HL-60 (cell line): ENCODE measurements at regions not wholly inside any gene's neighbourhood (a gene's known extent, or its start where the extent isn't known, plus 50 kb on each side); places are given as distances from the start of the nearest gene placed in this dataset.

ENCODE experiments used
- DNase-seq, 2 experiments: peaks; one replicate each; pipeline ENCODE4 v3.0.0-alpha.2; 2010 to 2020; ENCODE audit warnings: low read depth in 1 of 2, low spot score in 1 of 2
- H3K27ac ChIP-seq: fragments of 250-450 bp; sonication (Bioruptor Pico); replicated peaks from 2 replicates; pipeline ENCODE4 v1.5.1; 2020; ENCODE audit warnings: mild to moderate bottlenecking, moderate library complexity
- H3K27me3 ChIP-seq: fragments of 250-450 bp; sonication (Bioruptor Pico); 2 replicates; pipeline ENCODE4 v1.5.1; 2021; ENCODE audit warnings: mild to moderate bottlenecking, moderate library complexity; ENCODE audit not compliant: insufficient read depth, poor library complexity, severe bottlenecking
- H3K4me3 ChIP-seq: replicated peaks from 2 replicates; pipeline ENCODE4 v1.5.1; 2011; ENCODE audit warnings: mild to moderate bottlenecking, control low read depth, low read length; ENCODE audit not compliant: insufficient read depth
- GABPA ChIP-seq: IDR thresholded peaks from 2 replicates; pipeline ENCODE4 v1.6.1; 2012; ENCODE audit warnings: low read depth
- POLR2AphosphoS5 ChIP-seq: IDR thresholded peaks from 2 replicates; pipeline ENCODE4 v1.6.1; 2012; ENCODE audit warnings: low read depth
- SPI1 ChIP-seq: IDR thresholded peaks from 2 replicates; pipeline ENCODE4 v1.6.1; 2012; ENCODE audit warnings: low read depth, mild to moderate bottlenecking, borderline replicate concordance
- TF ChIP-seq, protein P1 (sequence below): IDR thresholded peaks from one replicate; pipeline ENCODE4 v1.5.1; 2011; ENCODE audit warnings: low read length, control low read depth, inconsistent platforms; ENCODE audit not compliant: insufficient read depth
- TF ChIP-seq, protein P2 (sequence below): IDR thresholded peaks from 2 replicates; pipeline ENCODE4 v1.6.1; 2012; ENCODE audit warnings: low read depth; ENCODE audit not compliant: insufficient replicate concordance

DNA sequence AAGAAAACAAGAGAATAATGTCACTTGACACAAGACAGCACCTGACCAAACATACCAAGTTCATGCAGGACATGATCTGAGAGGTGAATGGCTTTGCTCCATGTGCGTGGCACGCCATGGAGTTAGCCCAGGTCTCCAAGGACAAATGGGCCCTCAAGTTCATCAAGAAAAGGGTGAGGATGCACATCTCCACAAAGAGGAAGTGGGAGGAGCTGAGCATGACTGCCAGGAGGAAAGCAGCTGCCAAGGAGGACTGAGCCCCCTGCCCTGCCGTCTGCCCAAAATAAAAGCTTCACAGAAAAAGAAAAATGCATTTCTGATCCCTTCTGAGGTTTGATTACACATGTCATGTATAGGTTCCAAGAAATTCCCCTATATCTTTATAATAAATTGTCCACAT is 82.0 kb upstream of the TSHZ2 start:
- TF ChIP-seq, protein P1, sequence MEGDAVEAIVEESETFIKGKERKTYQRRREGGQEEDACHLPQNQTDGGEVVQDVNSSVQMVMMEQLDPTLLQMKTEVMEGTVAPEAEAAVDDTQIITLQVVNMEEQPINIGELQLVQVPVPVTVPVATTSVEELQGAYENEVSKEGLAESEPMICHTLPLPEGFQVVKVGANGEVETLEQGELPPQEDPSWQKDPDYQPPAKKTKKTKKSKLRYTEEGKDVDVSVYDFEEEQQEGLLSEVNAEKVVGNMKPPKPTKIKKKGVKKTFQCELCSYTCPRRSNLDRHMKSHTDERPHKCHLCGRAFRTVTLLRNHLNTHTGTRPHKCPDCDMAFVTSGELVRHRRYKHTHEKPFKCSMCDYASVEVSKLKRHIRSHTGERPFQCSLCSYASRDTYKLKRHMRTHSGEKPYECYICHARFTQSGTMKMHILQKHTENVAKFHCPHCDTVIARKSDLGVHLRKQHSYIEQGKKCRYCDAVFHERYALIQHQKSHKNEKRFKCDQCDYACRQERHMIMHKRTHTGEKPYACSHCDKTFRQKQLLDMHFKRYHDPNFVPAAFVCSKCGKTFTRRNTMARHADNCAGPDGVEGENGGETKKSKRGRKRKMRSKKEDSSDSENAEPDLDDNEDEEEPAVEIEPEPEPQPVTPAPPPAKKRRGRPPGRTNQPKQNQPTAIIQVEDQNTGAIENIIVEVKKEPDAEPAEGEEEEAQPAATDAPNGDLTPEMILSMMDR, result no peak
- peak; percentile 62 for TF ChIP-seq SPI1
- no peaks in the 10 kb centered on the region for H3K27me3 ChIP-seq
- H3K4me3 ChIP-seq, result no peak overlapping the region
- DNase-seq, result no peak
- no peak overlapping the region for H3K27ac ChIP-seq

- Histone ChIP-seq H3K27me3 (no peaks in the 10 kb centered on the region), H3K27ac (no peak overlapping the region), H3K4me3 (no peak overlapping the region)
- no peak for DNase-seq
- TF ChIP-seq, protein P1, result no peak
- TF ChIP-seq, protein P2, sequence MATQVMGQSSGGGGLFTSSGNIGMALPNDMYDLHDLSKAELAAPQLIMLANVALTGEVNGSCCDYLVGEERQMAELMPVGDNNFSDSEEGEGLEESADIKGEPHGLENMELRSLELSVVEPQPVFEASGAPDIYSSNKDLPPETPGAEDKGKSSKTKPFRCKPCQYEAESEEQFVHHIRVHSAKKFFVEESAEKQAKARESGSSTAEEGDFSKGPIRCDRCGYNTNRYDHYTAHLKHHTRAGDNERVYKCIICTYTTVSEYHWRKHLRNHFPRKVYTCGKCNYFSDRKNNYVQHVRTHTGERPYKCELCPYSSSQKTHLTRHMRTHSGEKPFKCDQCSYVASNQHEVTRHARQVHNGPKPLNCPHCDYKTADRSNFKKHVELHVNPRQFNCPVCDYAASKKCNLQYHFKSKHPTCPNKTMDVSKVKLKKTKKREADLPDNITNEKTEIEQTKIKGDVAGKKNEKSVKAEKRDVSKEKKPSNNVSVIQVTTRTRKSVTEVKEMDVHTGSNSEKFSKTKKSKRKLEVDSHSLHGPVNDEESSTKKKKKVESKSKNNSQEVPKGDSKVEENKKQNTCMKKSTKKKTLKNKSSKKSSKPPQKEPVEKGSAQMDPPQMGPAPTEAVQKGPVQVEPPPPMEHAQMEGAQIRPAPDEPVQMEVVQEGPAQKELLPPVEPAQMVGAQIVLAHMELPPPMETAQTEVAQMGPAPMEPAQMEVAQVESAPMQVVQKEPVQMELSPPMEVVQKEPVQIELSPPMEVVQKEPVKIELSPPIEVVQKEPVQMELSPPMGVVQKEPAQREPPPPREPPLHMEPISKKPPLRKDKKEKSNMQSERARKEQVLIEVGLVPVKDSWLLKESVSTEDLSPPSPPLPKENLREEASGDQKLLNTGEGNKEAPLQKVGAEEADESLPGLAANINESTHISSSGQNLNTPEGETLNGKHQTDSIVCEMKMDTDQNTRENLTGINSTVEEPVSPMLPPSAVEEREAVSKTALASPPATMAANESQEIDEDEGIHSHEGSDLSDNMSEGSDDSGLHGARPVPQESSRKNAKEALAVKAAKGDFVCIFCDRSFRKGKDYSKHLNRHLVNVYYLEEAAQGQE, result no peak
- TF ChIP-seq POLR2AphosphoS5, result no peak
- TF ChIP-seq SPI1, result no peak
- no peak for TF ChIP-seq GABPA
Measured at GRCh38 chr20:52889225-52889624, 82.9 kb upstream of the TSHZ2 start.

GRCh38 chr20:52888096-52888495 is 84.1 kb upstream of the TSHZ2 start:
- no peak for TF ChIP-seq SPI1
- TF ChIP-seq, protein P1, result no peak
- Histone ChIP-seq H3K27me3 (no peaks in the 10 kb centered on the region), H3K4me3 (no peak overlapping the region), H3K27ac (no peak overlapping the region)
- DNase-seq, result no peak

DNA sequence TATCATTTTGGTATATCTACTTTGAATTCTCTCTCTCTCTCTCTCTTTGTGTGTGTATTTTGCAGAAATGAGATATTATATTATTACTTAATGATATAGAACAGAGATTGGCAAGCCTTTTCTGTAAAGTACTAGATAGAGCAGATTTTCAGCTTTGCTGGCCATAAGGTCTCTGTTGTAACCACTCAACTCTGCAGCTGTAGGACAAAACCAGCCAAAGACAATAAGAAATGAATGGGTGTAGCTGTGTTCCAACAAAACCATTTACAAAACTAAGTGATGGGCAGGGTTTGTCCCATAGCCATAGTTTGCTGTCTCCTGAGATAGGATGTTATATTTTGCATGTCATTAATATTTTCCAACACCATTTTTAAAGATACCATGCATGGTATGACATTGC is 91.2 kb upstream of the TSHZ2 start:
- H3K27ac ChIP-seq, result no peak overlapping the region
- no peak overlapping the region for H3K4me3 ChIP-seq
- peaks cover 2% of the 10 kb centered on the region for H3K27me3 ChIP-seq
- DNase-seq, result no peak
- TF ChIP-seq SPI1 (no peak), POLR2AphosphoS5 (no peak), GABPA (no peak)
- TF ChIP-seq, protein P2, result no peak
- TF ChIP-seq, protein P1, result no peak
